ENCODE measurements at regions not wholly inside any gene's neighbourhood (a gene's known extent, or its start where the extent isn't known, plus 50 kb on each side); places are given as distances from the start of the nearest gene placed in this dataset.
"Not testable (repeated sequence)": the region's sequence is repeated elsewhere in the genome, so short reads cannot be mapped to it uniquely, and the experiment has no call there.

GRCh38 chr14:105950364-105950892 lies 424.0 kb downstream of the TMEM121 start:
- not testable (repeated sequence) for TF ChIP-seq CTCF (IDR thresholded peaks at IDR 0.05; ENCODE audit: insufficient read depth, low read depth, low read length); EZH2 (IDR thresholded peaks at IDR 0.05; ENCODE audit: insufficient read depth, low read length)
